Chondrocyte (in vitro differentiated cells): ENCODE measurements at regions not wholly inside any gene's neighbourhood (a gene's known extent, or its start where the extent isn't known, plus 50 kb on each side); places are given as distances from the start of the nearest gene placed in this dataset.
"Not testable (repeated sequence)": the region's sequence is repeated elsewhere in the genome, so short reads cannot be mapped to it uniquely, and the experiment has no call there.

Experiments used
- DNase-seq: peaks from one replicate; pipeline ENCODE4 v3.0.0; 2021; ENCODE audit warnings: mixed read lengths, low spot score
- H3K27ac Mint-ChIP-seq: one replicate; pipeline ENCODE4 v1.8.0; 2021; ENCODE audit warnings: mild to moderate bottlenecking, moderate library complexity, mixed read lengths; ENCODE audit not compliant: unreplicated experiment
- H3K27me3 Mint-ChIP-seq: 2 replicates; pipeline ENCODE4 v1.8.0; 2021; ENCODE audit warnings: low read depth, mixed read lengths
- H3K36me3 Mint-ChIP-seq: 2 replicates; pipeline ENCODE4 v1.8.0; 2021; ENCODE audit warnings: low read depth, mixed read lengths
- H3K4me1 Mint-ChIP-seq: 2 replicates; pipeline ENCODE4 v1.8.0; 2021; ENCODE audit warnings: low read depth, mild to moderate bottlenecking, mixed read lengths
- H3K4me3 Mint-ChIP-seq: one replicate; pipeline ENCODE4 v1.8.0; 2021; ENCODE audit warnings: mild to moderate bottlenecking, moderate library complexity, mixed read lengths; ENCODE audit not compliant: unreplicated experiment
- H3K9me3 Mint-ChIP-seq: 2 replicates; pipeline ENCODE4 v1.8.0; 2021; ENCODE audit warnings: low read depth, mixed read lengths
- TF ChIP-seq, protein P1 (sequence below): fragments of 200-600 bp; sonication (generic); IDR thresholded peaks from 2 replicates; pipeline ENCODE4 v1.5.0; 2021; ENCODE audit warnings: antibody characterized with exemption, mild to moderate bottlenecking, moderate library complexity

DNA sequence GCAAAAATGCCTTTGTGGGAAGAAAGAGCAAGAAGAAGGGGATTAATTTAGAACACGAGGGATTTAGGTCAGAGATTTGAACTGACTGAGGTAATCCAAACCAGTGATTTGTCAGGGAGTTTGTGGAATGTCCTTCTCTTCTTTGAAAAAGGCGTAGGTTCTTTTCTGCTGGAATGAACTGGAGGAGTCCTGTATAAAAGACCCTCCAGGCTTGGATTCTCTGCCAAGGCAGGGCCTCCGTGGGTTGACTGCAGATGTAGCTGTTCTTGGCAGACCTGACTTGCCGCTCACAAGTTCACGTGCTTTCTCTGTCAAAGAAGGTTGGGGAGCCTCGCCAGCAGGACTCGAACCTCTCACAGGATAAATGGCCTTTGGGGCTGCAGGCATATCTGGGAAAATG, 62.8 kb upstream of the STC2 start:
- Mint-ChIP-seq H3K9me3 (peaks cover 8% of the 10 kb centered on the region), H3K4me1 (peaks cover 15% of the 10 kb centered on the region), H3K27me3 (no peaks in the 10 kb centered on the region), H3K4me3 (no peak overlapping the region), H3K36me3 (peaks cover 3% of the 10 kb centered on the region), H3K27ac (no peak overlapping the region)
- DNase-seq = no peak
- TF ChIP-seq, protein P1, sequence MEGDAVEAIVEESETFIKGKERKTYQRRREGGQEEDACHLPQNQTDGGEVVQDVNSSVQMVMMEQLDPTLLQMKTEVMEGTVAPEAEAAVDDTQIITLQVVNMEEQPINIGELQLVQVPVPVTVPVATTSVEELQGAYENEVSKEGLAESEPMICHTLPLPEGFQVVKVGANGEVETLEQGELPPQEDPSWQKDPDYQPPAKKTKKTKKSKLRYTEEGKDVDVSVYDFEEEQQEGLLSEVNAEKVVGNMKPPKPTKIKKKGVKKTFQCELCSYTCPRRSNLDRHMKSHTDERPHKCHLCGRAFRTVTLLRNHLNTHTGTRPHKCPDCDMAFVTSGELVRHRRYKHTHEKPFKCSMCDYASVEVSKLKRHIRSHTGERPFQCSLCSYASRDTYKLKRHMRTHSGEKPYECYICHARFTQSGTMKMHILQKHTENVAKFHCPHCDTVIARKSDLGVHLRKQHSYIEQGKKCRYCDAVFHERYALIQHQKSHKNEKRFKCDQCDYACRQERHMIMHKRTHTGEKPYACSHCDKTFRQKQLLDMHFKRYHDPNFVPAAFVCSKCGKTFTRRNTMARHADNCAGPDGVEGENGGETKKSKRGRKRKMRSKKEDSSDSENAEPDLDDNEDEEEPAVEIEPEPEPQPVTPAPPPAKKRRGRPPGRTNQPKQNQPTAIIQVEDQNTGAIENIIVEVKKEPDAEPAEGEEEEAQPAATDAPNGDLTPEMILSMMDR = no peak

DNA sequence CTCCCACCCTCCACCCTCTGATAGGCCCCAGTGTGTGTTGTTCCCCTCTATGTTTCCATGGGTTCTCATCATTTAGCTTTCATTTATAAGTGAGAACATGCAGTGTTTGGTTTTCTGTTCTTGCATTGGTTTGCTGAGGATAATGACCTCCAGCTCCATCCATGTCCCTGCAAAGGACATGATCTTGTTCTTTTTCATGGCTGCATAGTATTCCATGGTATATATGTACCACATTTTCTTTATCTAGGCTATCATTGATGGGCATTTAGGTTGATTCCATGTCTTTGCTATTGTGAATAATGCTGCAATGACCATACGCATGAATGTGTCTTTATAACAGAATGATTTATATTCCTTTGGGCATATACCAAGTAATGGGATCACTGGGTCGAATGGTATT, 59.1 kb upstream of the STC2 start:
- H3K27me3 Mint-ChIP-seq, H3K27ac Mint-ChIP-seq, DNase-seq, H3K9me3 Mint-ChIP-seq, H3K4me1 Mint-ChIP-seq, H3K4me3 Mint-ChIP-seq, H3K36me3 Mint-ChIP-seq: not testable (repeated sequence)

DNA sequence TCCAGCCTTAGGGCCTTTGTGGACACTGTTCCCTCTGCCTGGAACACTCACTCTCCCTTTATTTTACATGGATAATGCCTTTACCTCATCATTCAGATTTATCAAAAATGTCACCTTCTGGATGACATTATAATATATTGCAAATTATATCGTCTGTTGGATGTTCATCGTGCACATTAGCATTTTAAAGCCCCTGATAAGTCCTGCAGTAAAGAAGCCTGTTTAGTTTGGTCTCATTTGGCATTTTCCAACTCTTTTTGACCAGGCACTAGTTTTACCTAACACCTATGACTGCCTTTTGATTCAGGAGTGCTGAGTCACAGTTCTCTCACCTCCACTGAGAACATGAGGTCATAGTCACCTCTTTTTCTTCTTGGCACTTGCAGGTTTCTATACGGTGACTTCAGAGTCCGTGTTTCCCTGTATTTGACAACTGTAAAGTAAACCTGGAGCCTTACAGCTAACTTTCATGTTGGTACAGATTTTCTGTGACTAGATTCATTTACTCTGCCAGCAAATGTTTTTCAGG, 57.7 kb upstream of the STC2 start:
- Mint-ChIP-seq H3K4me3 (no peak overlapping the region), H3K9me3 (no peaks in the 10 kb centered on the region), H3K27ac (no peak overlapping the region), H3K27me3 (no peaks in the 10 kb centered on the region), H3K36me3 (no peaks in the 10 kb centered on the region), H3K4me1 (peaks cover 2% of the 10 kb centered on the region)
- TF ChIP-seq, protein P1 = no peak
- no peak for DNase-seq

DNA sequence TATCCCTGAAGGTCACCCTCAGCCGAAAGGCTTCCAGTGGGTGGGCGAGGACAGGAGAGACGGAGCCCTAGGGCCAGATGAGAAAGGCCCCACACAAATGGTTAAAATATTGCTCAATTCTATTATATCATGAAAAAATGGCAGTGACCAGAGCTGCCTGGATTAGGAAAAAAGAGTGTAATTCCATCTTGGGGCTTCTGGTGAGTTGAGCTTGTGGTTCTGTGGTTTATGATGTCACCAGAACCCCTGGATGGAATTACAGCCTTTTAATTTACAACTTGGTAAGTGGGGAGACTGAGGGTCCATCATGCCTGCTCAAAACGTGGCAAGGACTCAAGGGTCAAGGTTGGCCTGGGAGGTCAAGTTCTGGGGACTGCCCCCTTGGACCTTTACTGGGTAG, 55.5 kb upstream of the STC2 start:
- Mint-ChIP-seq H3K4me3 (no peak overlapping the region), H3K36me3 (no peaks in the 10 kb centered on the region), H3K27ac (no peak overlapping the region), H3K4me1 (no peaks in the 10 kb centered on the region), H3K27me3 (no peaks in the 10 kb centered on the region), H3K9me3 (no peaks in the 10 kb centered on the region)
- DNase-seq = no peak
- TF ChIP-seq, protein P1 = no peak

DNA sequence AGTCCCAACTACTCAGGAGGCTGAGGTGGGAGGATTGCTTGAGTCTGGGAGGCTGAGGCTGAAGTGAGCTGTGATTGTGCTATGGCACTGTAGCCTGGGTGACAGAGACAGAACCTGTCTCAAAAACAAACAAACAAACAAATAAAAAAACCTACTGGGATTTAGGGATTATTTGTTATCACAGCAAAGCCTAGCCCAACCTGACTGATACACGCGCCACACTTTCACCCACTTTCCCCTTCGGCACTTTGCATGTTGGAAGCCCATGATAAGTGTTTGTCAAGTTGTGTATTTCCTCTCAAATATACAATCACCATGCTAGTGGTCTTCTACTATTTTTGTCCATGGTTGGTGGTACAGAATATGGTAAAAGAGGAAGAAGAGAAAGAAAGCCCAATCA, 50.5 kb upstream of the STC2 start:
- H3K27me3 Mint-ChIP-seq = no peaks in the 10 kb centered on the region
- H3K9me3 Mint-ChIP-seq = no peaks in the 10 kb centered on the region
- no peaks in the 10 kb centered on the region for H3K36me3 Mint-ChIP-seq
- H3K27ac Mint-ChIP-seq = no peak overlapping the region
- DNase-seq = no peak
- H3K4me1 Mint-ChIP-seq = no peaks in the 10 kb centered on the region
- TF ChIP-seq, protein P1 = no peak
- H3K4me3 Mint-ChIP-seq = no peak overlapping the region
